GM23338 (cell line): ENCODE measurements at regions not wholly inside any gene's neighbourhood (a gene's known extent, or its start where the extent isn't known, plus 50 kb on each side); places are given as distances from the start of the nearest gene placed in this dataset.

Source experiments
- CREB1 ChIP-seq: fragments of 250-450 bp; sonication (Bioruptor Pico); IDR thresholded peaks from 2 replicates; pipeline ENCODE4 v1.5.0; 2020; ENCODE audit warnings: low read depth, mild to moderate bottlenecking, moderate library complexity
- CTCF ChIP-seq, 2 experiments: fragments of 200-600 bp in 1 of 2; sonication (generic) in 1 of 2; conservative IDR thresholded peaks; 2 replicates each; pipeline versions ENCODE4 v1.5.1 to v1.6.1; 2016 to 2017; ENCODE audit warnings: antibody characterized with exemption in 2 of 2, low read depth in 2 of 2, mild to moderate bottlenecking in 2 of 2, moderate library complexity in 1 of 2
- EZH2 ChIP-seq: fragments of 200-600 bp; sonication (generic); IDR thresholded peaks from one replicate; pipeline ENCODE4 v1.8.0; 2017; ENCODE audit warnings: antibody characterized with exemption, mild to moderate bottlenecking, low read depth; ENCODE audit not compliant: unreplicated experiment
- EZH2phosphoT487 ChIP-seq: fragments of 200-600 bp; sonication (generic); IDR thresholded peaks from one replicate; pipeline ENCODE4 v1.8.1; 2018; ENCODE audit warnings: antibody characterized with exemption; ENCODE audit not compliant: unreplicated experiment
- JUNB ChIP-seq: IDR thresholded peaks from one replicate; pipeline ENCODE4 v1.6.1; 2016; ENCODE audit warnings: antibody characterized with exemption; ENCODE audit not compliant: unreplicated experiment
- POLR2AphosphoS5 ChIP-seq: IDR thresholded peaks from 2 replicates; pipeline ENCODE4 v1.6.1; 2016; ENCODE audit warnings: antibody characterized with exemption, low read depth
- REST ChIP-seq: IDR thresholded peaks from one replicate; pipeline ENCODE4 v1.6.1; 2018; ENCODE audit warnings: antibody characterized with exemption; ENCODE audit not compliant: unreplicated experiment
- STAT1 ChIP-seq: IDR thresholded peaks from one replicate; pipeline ENCODE4 v1.6.1; 2016; ENCODE audit warnings: antibody characterized with exemption; ENCODE audit not compliant: unreplicated experiment
- ZNF331 ChIP-seq: fragments of 250-450 bp; sonication (Bioruptor Pico); IDR thresholded peaks from 2 replicates; pipeline ENCODE4 v1.5.0; 2020; ENCODE audit warnings: low read depth, mild to moderate bottlenecking, moderate library complexity

GRCh38 chr22:27488456-27489177 lies 312.9 kb downstream of the MN1 start:
- TF ChIP-seq REST (no peak), CTCF (conservative IDR thresholded peaks at IDR 0.05; ENCODE audit: low read depth in 2 of 2) (no peak), EZH2 (no peak), JUNB (no peak), EZH2phosphoT487 (no peak), ZNF331 (CRISPR knock-in tag) (no peak), STAT1 (no peak), POLR2AphosphoS5 (no peak), CREB1 (no peak)
